Thyroid gland (tissue), 4 donors: ENCODE measurements at regions not wholly inside any gene's neighbourhood (a gene's known extent, or its start where the extent isn't known, plus 50 kb on each side); places are given as distances from the start of the nearest gene placed in this dataset.

Experiments
- DNase-seq, 2 donors: peaks; one replicate each; pipeline ENCODE4 v3.0.0-alpha.2; 2019
- H3K27ac ChIP-seq, 3 donors: fragments of 200-600 bp; sonication (generic); 1 replicate in 2 of 3; 2 replicates in 1 of 3; pipeline ENCODE4 v1.5.1; 2016 to 2019; ENCODE audit warnings: mild to moderate bottlenecking in 1 of 3, moderate library complexity in 1 of 3
- H3K27me3 ChIP-seq: fragments of 200-600 bp; sonication (generic); one replicate; pipeline ENCODE4 v1.5.1; 2019
- H3K36me3 ChIP-seq, 2 donors: fragments of 200-600 bp; sonication (generic); one replicate each; pipeline ENCODE4 v1.5.1; 2016 to 2019
- H3K4me1 ChIP-seq, 2 donors: fragments of 200-600 bp; sonication (generic); one replicate each; pipeline ENCODE4 v1.5.1; 2017 to 2019
- H3K4me3 ChIP-seq, 3 donors: fragments of 200-600 bp; sonication (generic); replicated peaks in 1 of 3; 1 replicate in 2 of 3; 2 replicates in 1 of 3; pipeline ENCODE4 v1.5.1; 2016; ENCODE audit warnings: mild to moderate bottlenecking in 1 of 3
- H3K9me3 ChIP-seq: fragments of 200-600 bp; sonication (generic); one replicate; pipeline ENCODE4 v1.5.1; 2017
- CTCF ChIP-seq, 6 experiments: fragments of 200-600 bp in 3 of 6; fragments of 450-650 bp in 3 of 6; sonication (generic) in 3 of 6; IDR thresholded peaks; one replicate each; pipeline ENCODE4 v1.5.1; 2016 to 2019; ENCODE audit warnings: antibody characterized with exemption in 6 of 6, mild to moderate bottlenecking in 2 of 6, inconsistent platforms in 1 of 6, moderate library complexity in 1 of 6
- POLR2A ChIP-seq, 2 donors: fragments of 450-650 bp; IDR thresholded peaks; one replicate each; pipeline ENCODE4 v1.6.1; 2017; ENCODE audit warnings: antibody characterized with exemption in 2 of 2, mild to moderate bottlenecking in 2 of 2, moderate library complexity in 1 of 2
- WGBS, 2 donors: methylation state at CpG; one replicate each; pipeline ENCODE4 v1.1.5; 2017; 5-methylcytosine and 5-hydroxymethylcytosine counted together
- intact Hi-C: fragments of 100-400 bp; cut with DNase I; formaldehyde crosslinking; loops from one replicate; pipeline ENCODE4 v1.15.1; 2023

GRCh38 chr10:6759961-6760360, 179.9 kb upstream of the PRKCQ start:
- DNase-seq = no peak
- intact Hi-C loops = no loop called here
- WGBS, 2 donors = 84 to 95% methylated on average over 1 of the region's 1 CpG
- no peaks in the 10 kb centered on the region for H3K36me3 ChIP-seq
- H3K4me3 ChIP-seq = no peak overlapping the region
- H3K27ac ChIP-seq = no peak overlapping the region
- H3K4me1 ChIP-seq = no peaks in the 10 kb centered on the region
- TF ChIP-seq POLR2A (IDR thresholded peaks at IDR 0.05) (no peak), CTCF (IDR thresholded peaks at IDR 0.05) (no peak)
- no peaks in the 10 kb centered on the region for H3K27me3 ChIP-seq
- no peaks in the 10 kb centered on the region for H3K9me3 ChIP-seq

- intact Hi-C loops = no loop called here
- no peaks in the 10 kb centered on the region for H3K9me3 ChIP-seq
- WGBS, 2 donors = 77 to 82% methylated on average over 5 to 7 of the region's 7 CpGs
- no peak overlapping the region for H3K27ac ChIP-seq
- no peaks in the 10 kb centered on the region for H3K27me3 ChIP-seq
- no peak for TF ChIP-seq CTCF (IDR thresholded peaks at IDR 0.05)
- TF ChIP-seq POLR2A (IDR thresholded peaks at IDR 0.05) = no peak
- no peak for DNase-seq
- no peaks in the 10 kb centered on the region for H3K4me1 ChIP-seq
- no peaks in the 10 kb centered on the region for H3K36me3 ChIP-seq
- no peak overlapping the region for H3K4me3 ChIP-seq
These were observed 177.1 kb upstream of the PRKCQ start for GRCh38 chr10:6757158-6757557.

GRCh38 chr10:6756716-6757115, 176.6 kb upstream of the PRKCQ start:
- Histone ChIP-seq H3K27me3 (no peaks in the 10 kb centered on the region), H3K27ac (no peak overlapping the region), H3K4me1 (no peaks in the 10 kb centered on the region), H3K36me3 (no peaks in the 10 kb centered on the region), H3K9me3 (no peaks in the 10 kb centered on the region), H3K4me3 (no peak overlapping the region)
- no peak for DNase-seq
- WGBS, 2 donors = 71 to 74% methylated on average over 2 of the region's 2 CpGs
- intact Hi-C loops = no loop called here
- TF ChIP-seq CTCF (IDR thresholded peaks at IDR 0.05) = no peak
- TF ChIP-seq POLR2A (IDR thresholded peaks at IDR 0.05) = no peak

- H3K36me3 ChIP-seq = no peaks in the 10 kb centered on the region
- H3K4me1 ChIP-seq = no peaks in the 10 kb centered on the region
- no peaks in the 10 kb centered on the region for H3K9me3 ChIP-seq
- no peak overlapping the region for H3K27ac ChIP-seq
- intact Hi-C loops = no loop called here
- no peak for DNase-seq
- 74 to 80% methylated on average over 9 of the region's 9 CpGs for WGBS, 2 donors
- no peak for TF ChIP-seq CTCF (IDR thresholded peaks at IDR 0.05)
- TF ChIP-seq POLR2A (IDR thresholded peaks at IDR 0.05) = no peak
- H3K4me3 ChIP-seq = no peak overlapping the region
- H3K27me3 ChIP-seq = no peaks in the 10 kb centered on the region
These were observed 175.8 kb upstream of the PRKCQ start for GRCh38 chr10:6755781-6756460.

GRCh38 chr10:6753644-6754043, 173.6 kb upstream of the PRKCQ start:
- Histone ChIP-seq H3K4me3 (no peak overlapping the region), H3K27ac (no peak overlapping the region), H3K4me1 (no peaks in the 10 kb centered on the region), H3K27me3 (no peaks in the 10 kb centered on the region), H3K9me3 (no peaks in the 10 kb centered on the region), H3K36me3 (no peaks in the 10 kb centered on the region)
- WGBS, 2 donors = 54 to 58% methylated on average over 10 of the region's 10 CpGs
- intact Hi-C loops = no loop called here
- DNase-seq = no peak
- TF ChIP-seq CTCF (IDR thresholded peaks at IDR 0.05) (no peak), POLR2A (IDR thresholded peaks at IDR 0.05) (no peak)
